ENCODE measurements at regions not wholly inside any gene's neighbourhood (a gene's known extent, or its start where the extent isn't known, plus 50 kb on each side); places are given as distances from the start of the nearest gene placed in this dataset.

GRCh38 chr12:67474934-67475620 lies 173.5 kb upstream of the DYRK2 start:
- TF ChIP-seq MAX (IDR thresholded peaks at IDR 0.05), result no peak
- no peak for TF ChIP-seq FOXM1 (IDR thresholded peaks at IDR 0.05; ENCODE audit: borderline replicate concordance, low read depth)
- no peak for TF ChIP-seq NFIC (IDR thresholded peaks at IDR 0.05)
- TF ChIP-seq YY1 (IDR thresholded peaks at IDR 0.05; ENCODE audit: low read depth), result no peak
- TF ChIP-seq RAD21 (IDR thresholded peaks at IDR 0.05; ENCODE audit: low read depth), result no peak
- TF ChIP-seq TAF1 (IDR thresholded peaks at IDR 0.05; ENCODE audit: low read depth), result no peak
- TF ChIP-seq ZBTB7A (IDR thresholded peaks at IDR 0.05; ENCODE audit: low read depth), result no peak
- TF ChIP-seq REST (IDR thresholded peaks at IDR 0.05; ENCODE audit: low read depth), result no peak
- no peak for TF ChIP-seq EP300 (IDR thresholded peaks at IDR 0.05; ENCODE audit: borderline replicate concordance)
- no peak for TF ChIP-seq CREB1 (IDR thresholded peaks at IDR 0.05; ENCODE audit: low read depth)
- no peak for TF ChIP-seq EGR1 (IDR thresholded peaks at IDR 0.05)
- TF ChIP-seq, protein P1, sequence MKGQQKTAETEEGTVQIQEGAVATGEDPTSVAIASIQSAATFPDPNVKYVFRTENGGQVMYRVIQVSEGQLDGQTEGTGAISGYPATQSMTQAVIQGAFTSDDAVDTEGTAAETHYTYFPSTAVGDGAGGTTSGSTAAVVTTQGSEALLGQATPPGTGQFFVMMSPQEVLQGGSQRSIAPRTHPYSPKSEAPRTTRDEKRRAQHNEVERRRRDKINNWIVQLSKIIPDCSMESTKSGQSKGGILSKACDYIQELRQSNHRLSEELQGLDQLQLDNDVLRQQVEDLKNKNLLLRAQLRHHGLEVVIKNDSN (IDR thresholded peaks at IDR 0.05), result no peak
- TF ChIP-seq TEAD4 (IDR thresholded peaks at IDR 0.05), result no peak
- no peak for TF ChIP-seq CEBPB (IDR thresholded peaks at IDR 0.05)
- no peak for TF ChIP-seq TCF12 (IDR thresholded peaks at IDR 0.05; ENCODE audit: low read depth)

DNA sequence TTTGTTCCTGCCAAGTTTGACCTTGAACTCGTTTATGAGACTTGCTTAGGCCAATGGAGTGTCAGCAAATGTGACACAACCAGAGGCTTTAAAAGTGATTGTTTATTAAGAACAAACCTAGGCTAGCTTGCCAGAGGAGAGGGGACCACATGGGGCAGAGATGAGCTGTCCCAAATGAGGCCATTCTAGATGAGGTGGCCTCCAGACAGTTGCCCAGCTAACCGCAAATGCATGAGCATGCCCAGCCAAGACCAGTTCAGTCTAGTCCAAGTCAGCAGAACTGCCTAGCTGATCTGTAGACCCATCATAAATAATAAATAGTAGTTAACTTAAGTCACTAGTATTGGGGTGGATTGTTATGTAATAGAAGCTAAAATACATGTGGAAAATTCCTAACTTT lies 172.8 kb upstream of the DYRK2 start:
- TF ChIP-seq NFIC (IDR thresholded peaks at IDR 0.05), result no peak
- no peak for TF ChIP-seq EGR1 (IDR thresholded peaks at IDR 0.05)
- TF ChIP-seq RAD21 (IDR thresholded peaks at IDR 0.05; ENCODE audit: low read depth), result no peak
- TF ChIP-seq CREB1 (IDR thresholded peaks at IDR 0.05; ENCODE audit: low read depth), result no peak
- no peak for TF ChIP-seq REST (IDR thresholded peaks at IDR 0.05; ENCODE audit: low read depth)
- TF ChIP-seq, protein P1 (IDR thresholded peaks at IDR 0.05), result no peak
- no peak for TF ChIP-seq CEBPB (IDR thresholded peaks at IDR 0.05)
- no peak for TF ChIP-seq FOXM1 (IDR thresholded peaks at IDR 0.05; ENCODE audit: borderline replicate concordance, low read depth)
- TF ChIP-seq TCF12 (IDR thresholded peaks at IDR 0.05; ENCODE audit: low read depth), result no peak
- no peak for TF ChIP-seq TAF1 (IDR thresholded peaks at IDR 0.05; ENCODE audit: low read depth)
- TF ChIP-seq TEAD4 (IDR thresholded peaks at IDR 0.05), result no peak
- TF ChIP-seq ZBTB7A (IDR thresholded peaks at IDR 0.05; ENCODE audit: low read depth), result no peak
- TF ChIP-seq EP300 (IDR thresholded peaks at IDR 0.05; ENCODE audit: borderline replicate concordance), result no peak

DNA sequence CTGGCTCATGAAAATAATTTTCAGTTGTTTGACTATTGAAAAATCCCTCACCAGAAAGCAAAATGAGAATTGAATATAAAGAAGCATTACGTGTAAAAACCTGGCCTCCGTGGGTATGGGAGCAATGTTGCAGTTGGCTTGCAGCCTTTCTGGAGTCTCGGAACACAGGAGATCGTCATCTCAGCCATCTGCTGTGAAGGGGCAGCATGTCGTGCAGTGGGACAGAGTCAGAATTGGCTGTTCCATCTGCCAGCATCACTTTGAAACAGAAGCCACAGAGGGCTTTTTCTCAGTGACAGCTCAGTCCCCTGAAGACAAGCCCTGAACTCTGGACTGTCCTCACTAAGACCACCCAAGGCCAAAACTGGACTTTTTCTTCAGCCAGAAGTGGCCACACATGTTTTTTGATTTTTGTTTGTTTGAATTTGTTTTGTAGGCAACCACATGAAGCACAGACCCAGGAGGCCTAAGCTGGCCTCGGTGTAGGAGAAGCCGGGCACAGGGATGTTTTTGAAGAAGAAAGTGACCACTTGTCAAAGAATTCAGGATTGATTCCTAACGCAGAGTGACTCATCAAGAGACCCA lies 170.8 kb upstream of the DYRK2 start:
- TF ChIP-seq, protein P1 (IDR thresholded peaks at IDR 0.05), result no peak
- TF ChIP-seq EP300 (IDR thresholded peaks at IDR 0.05; ENCODE audit: borderline replicate concordance), result no peak
- TF ChIP-seq MAX (IDR thresholded peaks at IDR 0.05), result no peak
- TF ChIP-seq ZBTB7A (IDR thresholded peaks at IDR 0.05; ENCODE audit: low read depth), result no peak
- TF ChIP-seq CREB1 (IDR thresholded peaks at IDR 0.05; ENCODE audit: low read depth), result no peak
- TF ChIP-seq TEAD4 (IDR thresholded peaks at IDR 0.05), result no peak
- no peak for TF ChIP-seq FOXM1 (IDR thresholded peaks at IDR 0.05; ENCODE audit: borderline replicate concordance, low read depth)
- no peak for TF ChIP-seq RAD21 (IDR thresholded peaks at IDR 0.05; ENCODE audit: low read depth)
- no peak for TF ChIP-seq TAF1 (IDR thresholded peaks at IDR 0.05; ENCODE audit: low read depth)
- no peak for TF ChIP-seq REST (IDR thresholded peaks at IDR 0.05; ENCODE audit: low read depth)
- TF ChIP-seq YY1 (IDR thresholded peaks at IDR 0.05; ENCODE audit: low read depth), result no peak
- TF ChIP-seq NFIC (IDR thresholded peaks at IDR 0.05), result no peak

Data from Ishikawa (cell line).